DMS153 treated with DMSO at 0.1 percent for 48 hours (cell line): ENCODE measurements at regions not wholly inside any gene's neighbourhood (a gene's known extent, or its start where the extent isn't known, plus 50 kb on each side); places are given as distances from the start of the nearest gene placed in this dataset.

Experiments used
- DNase-seq: peaks from one replicate; lab custom pipeline; 2025; ENCODE audit not compliant: unreplicated experiment; lab: John Stamatoyannopoulos, UW

GRCh38 chr16:55261301-55261700 is 62.7 kb upstream of the IRX6 start:
- no peak for DNase-seq

- DNase-seq = no peak
These were observed 60.4 kb upstream of the IRX6 start for GRCh38 chr16:55263271-55264250.

- DNase-seq = no peak
These were observed 59.1 kb upstream of the IRX6 start for GRCh38 chr16:55264949-55265348.

- DNase-seq = no peak
These were observed 58.1 kb upstream of the IRX6 start for GRCh38 chr16:55265926-55266325.

- no peak for DNase-seq
These were observed 52.0 kb upstream of the IRX6 start for GRCh38 chr16:55271945-55272513.

- no peak for DNase-seq
These were observed 51.3 kb upstream of the IRX6 start for GRCh38 chr16:55272744-55273143.

GRCh38 chr16:55273356-55273755 is 50.6 kb upstream of the IRX6 start:
- DNase-seq = no peak

GRCh38 chr16:55273959-55274358 is 50.0 kb upstream of the IRX6 start:
- DNase-seq = no peak
